ENCODE measurements at regions not wholly inside any gene's neighbourhood (a gene's known extent, or its start where the extent isn't known, plus 50 kb on each side); places are given as distances from the start of the nearest gene placed in this dataset.

GRCh38 chr5:75890546-75890945 is 173.3 kb upstream of the POC5 start:
- TF ChIP-seq POLR2A (IDR thresholded peaks at IDR 0.05) (no peak), POLR2AphosphoS5 (IDR thresholded peaks at IDR 0.05) (no peak), EP300 (IDR thresholded peaks at IDR 0.05; ENCODE audit: low read depth) (no peak), CTCF (IDR thresholded peaks at IDR 0.05) (no peak)
- H3K36me3 ChIP-seq = no peaks in the 10 kb centered on the region
- intact Hi-C loops (cut with DNase I; ENCODE audit: low total_unique reads) = no loop called here
- H3K4me1 ChIP-seq = no peaks in the 10 kb centered on the region
- H3K4me3 ChIP-seq = no peak overlapping the region
- 67 to 81% methylated on average over 1 of the region's 1 CpG for WGBS, 2 donors (ENCODE audit: low coverage in 1 of 2)
- no peak for DNase-seq
- no peaks in the 10 kb centered on the region for H3K9me3 ChIP-seq
- H3K27me3 ChIP-seq = no peaks in the 10 kb centered on the region
- no peak overlapping the region for H3K27ac ChIP-seq
- in situ Hi-C loops (cut with MboI; ENCODE audit: low pct_ligation_motif_present in 1 of 4, low pct_unique_long_range_greater_than_20kb in 1 of 4, low sequenced_read_pairs in 3 of 4) = no loop called here

DNA sequence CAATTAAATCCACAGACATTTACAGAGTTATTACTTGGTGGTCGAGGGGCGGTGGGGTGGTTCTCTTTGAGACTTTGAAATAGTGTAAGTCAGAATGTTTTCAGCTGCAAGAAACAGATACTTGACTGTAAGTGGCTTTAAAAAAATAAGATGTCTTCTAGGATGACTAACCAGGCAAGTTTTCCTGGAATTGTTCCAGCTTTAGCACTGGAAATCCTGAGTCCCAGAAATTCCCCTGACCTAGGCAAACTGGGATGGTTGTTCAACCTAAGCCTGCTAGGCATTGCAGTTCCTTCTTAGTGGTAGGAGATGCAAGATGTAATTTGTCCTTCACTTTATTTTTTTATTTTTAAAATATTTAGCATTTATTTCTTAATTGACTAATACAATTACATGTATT is 169.5 kb upstream of the POC5 start:
- Histone ChIP-seq H3K9me3 (no peaks in the 10 kb centered on the region), H3K27me3 (no peaks in the 10 kb centered on the region), H3K36me3 (no peaks in the 10 kb centered on the region), H3K27ac (no peak overlapping the region), H3K4me3 (no peak overlapping the region), H3K4me1 (no peaks in the 10 kb centered on the region)
- intact Hi-C loops (cut with DNase I; ENCODE audit: low total_unique reads) (no loop called here), in situ Hi-C loops (cut with MboI; ENCODE audit: low pct_ligation_motif_present in 1 of 4, low pct_unique_long_range_greater_than_20kb in 1 of 4, low sequenced_read_pairs in 3 of 4) (no loop called here)
- DNase-seq = no peak
- WGBS, 2 donors (ENCODE audit: low coverage in 1 of 2) = 61 to 70% methylated on average over 2 of the region's 2 CpGs
- TF ChIP-seq POLR2AphosphoS5 (IDR thresholded peaks at IDR 0.05) (no peak), CTCF (IDR thresholded peaks at IDR 0.05) (no peak), POLR2A (IDR thresholded peaks at IDR 0.05) (no peak), EP300 (IDR thresholded peaks at IDR 0.05; ENCODE audit: low read depth) (no peak)

DNA sequence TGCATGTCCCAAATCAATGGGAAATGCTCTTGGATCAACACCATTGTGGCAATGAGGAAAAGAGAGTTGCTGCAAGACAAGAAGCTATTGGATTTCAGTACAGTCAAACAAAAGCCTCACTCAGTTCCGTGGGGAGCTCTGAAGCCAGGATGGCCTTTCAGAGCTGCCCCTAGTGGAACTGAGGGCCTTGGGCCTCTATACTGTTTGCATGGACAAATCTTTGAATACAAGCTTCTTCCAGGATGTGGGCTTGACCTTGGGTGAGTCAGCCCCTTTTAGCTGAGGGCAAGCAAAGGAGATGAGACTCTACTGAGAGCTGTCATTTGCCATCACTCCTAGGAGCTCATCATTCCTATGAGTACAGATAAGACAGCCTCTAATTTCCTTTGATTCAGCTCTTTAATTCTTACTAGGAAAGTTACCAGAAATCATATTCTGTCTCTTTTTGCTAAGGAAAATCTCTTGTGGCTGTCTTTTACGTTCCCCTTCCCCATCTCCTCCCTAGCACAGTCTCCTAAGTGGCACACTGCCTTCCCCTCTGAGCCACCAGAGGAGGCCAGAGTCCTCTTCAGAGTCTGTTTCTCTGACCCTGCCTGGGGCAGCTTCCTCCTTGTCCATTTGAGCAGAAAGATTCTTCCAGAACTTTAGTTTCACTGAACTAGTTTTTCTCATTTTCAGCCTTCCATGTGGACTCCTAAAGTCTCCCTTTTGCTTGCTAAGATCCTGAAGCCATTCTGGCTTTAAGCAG is 168.8 kb upstream of the POC5 start:
- in situ Hi-C loops (cut with MboI; ENCODE audit: low pct_ligation_motif_present in 1 of 4, low pct_unique_long_range_greater_than_20kb in 1 of 4, low sequenced_read_pairs in 3 of 4) (no loop called here), intact Hi-C loops (cut with DNase I; ENCODE audit: low total_unique reads) (no loop called here)
- Histone ChIP-seq H3K4me3 (no peak overlapping the region), H3K4me1 (no peaks in the 10 kb centered on the region), H3K36me3 (no peaks in the 10 kb centered on the region), H3K27ac (no peak overlapping the region), H3K27me3 (no peaks in the 10 kb centered on the region), H3K9me3 (no peaks in the 10 kb centered on the region)
- TF ChIP-seq POLR2AphosphoS5 (IDR thresholded peaks at IDR 0.05) = no peak
- TF ChIP-seq CTCF (IDR thresholded peaks at IDR 0.05) = peak in 4 of 5 experiments; percentile 33 to 52 (median 40)
- DNase-seq = no peak
- 45 to 64% methylated on average over 1 to 2 of the region's 2 CpGs for WGBS, 2 donors (ENCODE audit: low coverage in 1 of 2)

DNA sequence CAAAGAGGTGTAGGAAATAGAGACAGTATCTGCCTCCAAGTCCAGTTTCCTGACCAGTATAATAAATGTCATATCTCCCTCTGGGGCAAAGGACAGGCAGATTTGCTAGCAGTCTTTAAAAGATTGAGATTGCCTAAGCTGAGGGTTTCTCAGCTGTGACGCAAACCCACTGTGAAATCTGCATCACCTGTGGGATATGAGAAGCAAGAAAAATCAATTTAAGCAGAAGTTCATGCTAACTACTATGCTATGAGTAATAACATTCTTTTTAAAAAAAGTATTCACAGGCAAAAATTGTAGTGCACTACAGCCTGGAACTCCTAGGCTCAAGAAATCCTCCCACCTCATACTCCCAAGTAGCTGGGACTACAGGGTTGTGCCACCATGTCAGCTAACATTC is 168.1 kb upstream of the POC5 start:
- WGBS, 2 donors (ENCODE audit: low coverage in 1 of 2) = 91% methylated on average over 1 of the region's 1 CpG; no CpG with 5 or more reads in 1 of the 2 donors

More for the DNA sequence above, 168.1 kb upstream of the POC5 start:
- in situ Hi-C loops (cut with MboI; ENCODE audit: low pct_ligation_motif_present in 1 of 4, low pct_unique_long_range_greater_than_20kb in 1 of 4, low sequenced_read_pairs in 3 of 4) (no loop called here), intact Hi-C loops (cut with DNase I; ENCODE audit: low total_unique reads) (no loop called here)
- no peak overlapping the region for H3K27ac ChIP-seq
- H3K36me3 ChIP-seq = no peaks in the 10 kb centered on the region
- DNase-seq = no peak
- no peaks in the 10 kb centered on the region for H3K9me3 ChIP-seq
- H3K27me3 ChIP-seq = no peaks in the 10 kb centered on the region
- no peaks in the 10 kb centered on the region for H3K4me1 ChIP-seq
- H3K4me3 ChIP-seq = no peak overlapping the region
- TF ChIP-seq EP300 (IDR thresholded peaks at IDR 0.05; ENCODE audit: low read depth) (no peak), POLR2AphosphoS5 (IDR thresholded peaks at IDR 0.05) (no peak), POLR2A (IDR thresholded peaks at IDR 0.05) (no peak), CTCF (IDR thresholded peaks at IDR 0.05) (no peak)
